ENCODE measurements at regions not wholly inside any gene's neighbourhood (a gene's known extent, or its start where the extent isn't known, plus 50 kb on each side); places are given as distances from the start of the nearest gene placed in this dataset.
"Not testable (repeated sequence)": the region's sequence is repeated elsewhere in the genome, so short reads cannot be mapped to it uniquely, and the experiment has no call there.

- not testable (repeated sequence) for DNase-seq
Measured at GRCh38 chr4:126922328-126922938, 710.3 kb upstream of the INTU start.

- no peak for DNase-seq
Measured at GRCh38 chr4:126924237-126924636, 708.5 kb upstream of the INTU start.

- DNase-seq = not testable (repeated sequence)
Measured at GRCh38 chr4:126930059-126930458, 702.7 kb upstream of the INTU start.

- no peak for DNase-seq
Measured at GRCh38 chr4:126935801-126936200, 697.0 kb upstream of the INTU start.

- no peak for DNase-seq
Measured at GRCh38 chr4:126937342-126937741, 695.4 kb upstream of the INTU start.

- no peak for DNase-seq
Measured at GRCh38 chr4:126937846-126938422, 694.8 kb upstream of the INTU start.

GRCh38 chr4:126939401-126939800 lies 693.4 kb upstream of the INTU start:
- peak in 1 of 3 donors; percentile 76 for DNase-seq

GRCh38 chr4:126947536-126947935 lies 685.2 kb upstream of the INTU start:
- DNase-seq = no peak

GRCh38 chr4:126954537-126955291 lies 678.0 kb upstream of the INTU start:
- DNase-seq = peak in 1 of 3 donors; percentile 28

- DNase-seq = no peak
Measured at GRCh38 chr4:126955292-126956183, 677.2 kb upstream of the INTU start.

GRCh38 chr4:126956184-126956897 lies 676.4 kb upstream of the INTU start:
- DNase-seq = no peak

GRCh38 chr4:126957556-126957955 lies 675.2 kb upstream of the INTU start:
- DNase-seq = peak; percentile 17 to 49 (median 39)

GRCh38 chr4:126957987-126958386 lies 674.8 kb upstream of the INTU start:
- DNase-seq = peak; percentile 46 to 67 (median 48)

- DNase-seq = no peak
Measured at GRCh38 chr4:126958482-126958881, 674.3 kb upstream of the INTU start.

- DNase-seq = peak in 1 of 3 donors; percentile 48
Measured at GRCh38 chr4:126959056-126959745, 673.6 kb upstream of the INTU start.

GRCh38 chr4:126960760-126961159 lies 672.0 kb upstream of the INTU start:
- no peak for DNase-seq

GRCh38 chr4:126961661-126962060 lies 671.1 kb upstream of the INTU start:
- no peak for DNase-seq

- no peak for DNase-seq
Measured at GRCh38 chr4:126965877-126966276, 666.9 kb upstream of the INTU start.

GRCh38 chr4:126969360-126970235 lies 663.2 kb upstream of the INTU start:
- peak; percentile 70 to 91 (median 80) for DNase-seq

GRCh38 chr4:126973201-126973600 lies 659.6 kb upstream of the INTU start:
- no peak for DNase-seq

All from muscle of back (tissue), 3 donors.